HCT116 (cell line): ENCODE measurements at regions not wholly inside any gene's neighbourhood (a gene's known extent, or its start where the extent isn't known, plus 50 kb on each side); places are given as distances from the start of the nearest gene placed in this dataset.

Source experiments
- ATAC-seq: fragments of 200-7000 bp; cut with Tn5 transposase; 2 replicates; pipeline ENCODE4 v1.9.1; 2020; ENCODE audit warnings: mild to moderate bottlenecking, moderate library complexity
- BruUV-seq: library from RNA; stranded (reverse); fragments of 400-500 nt; replicated peaks from 2 replicates; lab custom pipeline; 2021; lab: Mats Ljungman, UMichigan
- CTCF ChIA-PET: fragments of 300-600 bp; sonication (Branson Sonifier 250); formaldehyde crosslinking; loops from one replicate; lab custom pipeline; 2021; ENCODE audit warnings: antibody characterized with exemption; lab: Charles Lee
- POLR2A ChIA-PET: fragments of 300-600, 350-600 bp; sonication (Branson Sonifier 250); formaldehyde crosslinking; loops from one replicate; lab custom pipeline; 2021; ENCODE audit warnings: antibody characterized with exemption; lab: Charles Lee
- RAD21 ChIA-PET, 2 experiments: fragments of 300-600 bp; sonication (Branson Sonifier 250); formaldehyde crosslinking; loops; one replicate each; lab custom pipeline; 2023; ENCODE audit warnings: low total read pairs in 2 of 2; ENCODE audit not compliant: uncharacterized antibody in 2 of 2, unreplicated experiment in 2 of 2, low non-redundant PET in 1 of 2; lab: Charles Lee
- DNase-seq: peaks from one replicate; pipeline ENCODE4 v3.0.0-alpha.2; 2010; ENCODE audit warnings: low read depth, low spot score
- H2AFZ ChIP-seq: fragments of 200-600 bp; shearing (Covaris generic), sonication (generic); 2 replicates; pipeline ENCODE4 v1.6.1; 2017; ENCODE audit warnings: low read depth, mixed run types, mixed read lengths, antibody characterized with exemption, low read length; ENCODE audit not compliant: poor library complexity, severe bottlenecking
- H3K27ac ChIP-seq: 2 replicates; pipeline ENCODE4 v1.5.1; 2012; ENCODE audit warnings: low read depth, low read length
- H3K27me3 ChIP-seq: fragments of 200-600 bp; sonication (generic); 2 replicates; pipeline ENCODE4 v1.6.1; 2016; ENCODE audit warnings: mixed run types, low read length, mixed read lengths; ENCODE audit not compliant: insufficient read depth
- H3K36me3 ChIP-seq, 2 experiments: fragments of 200-500 bp in 1 of 2; fragments of 200-600 bp in 1 of 2; sonication (Bioruptor generic) in 1 of 2; sonication (generic) in 1 of 2; 2 replicates each; pipeline versions ENCODE4 v1.5.1 to v1.6.1; 2014 to 2016; ENCODE audit warnings: low read length in 2 of 2, inconsistent platforms in 1 of 2, mixed read lengths in 1 of 2, mixed run types in 1 of 2; ENCODE audit not compliant: insufficient read depth in 2 of 2, control insufficient read depth in 1 of 2
- H3K4me1 ChIP-seq, 2 experiments: fragments of 200-600 bp in 1 of 2; sonication (generic) in 1 of 2; 2 replicates each; pipeline versions ENCODE4 v1.5.1 to v1.6.1; 2012 to 2017; ENCODE audit warnings: low read length in 2 of 2, inconsistent platforms in 1 of 2, mild to moderate bottlenecking in 1 of 2, mixed read lengths in 1 of 2, mixed run types in 1 of 2, moderate library complexity in 1 of 2; ENCODE audit not compliant: insufficient read depth in 2 of 2, control insufficient read depth in 1 of 2
- H3K4me2 ChIP-seq: fragments of 200-600 bp; sonication (generic); 2 replicates; pipeline ENCODE4 v1.6.1; 2017; ENCODE audit warnings: mixed run types, low read length, mixed read lengths
- H3K4me3 ChIP-seq, 2 experiments: fragments of 200-600 bp in 1 of 2; sonication (generic) in 1 of 2; replicated peaks in 1 of 2; 2 replicates each; pipeline ENCODE4 v1.5.1; 2011 to 2016; ENCODE audit warnings: low read length in 2 of 2, control low read depth in 1 of 2, low read depth in 1 of 2, mild to moderate bottlenecking in 1 of 2, mixed read lengths in 1 of 2, mixed run types in 1 of 2
- H3K79me2 ChIP-seq: fragments of 200-600 bp; sonication (generic); 2 replicates; pipeline ENCODE4 v1.6.1; 2017; ENCODE audit warnings: mild to moderate bottlenecking, mixed run types, low read length, moderate library complexity, mixed read lengths; ENCODE audit not compliant: insufficient read depth
- H3K9ac ChIP-seq: fragments of 200-600 bp; sonication (generic); 2 replicates; pipeline ENCODE4 v1.6.1; 2016; ENCODE audit warnings: low read length, mixed read lengths
- H3K9me2 ChIP-seq: fragments of 200-600 bp; sonication (generic), shearing (Covaris generic); 2 replicates; pipeline ENCODE4 v1.6.1; 2017; ENCODE audit warnings: mixed run types, mild to moderate bottlenecking, moderate library complexity; ENCODE audit not compliant: insufficient read depth
- H3K9me3 ChIP-seq, 2 experiments: fragments of 200-500 bp in 1 of 2; fragments of 200-600 bp in 1 of 2; sonication (Bioruptor generic) in 1 of 2; sonication (generic) in 1 of 2; 2 replicates each; pipeline ENCODE4 v1.6.1; 2014 to 2017; ENCODE audit warnings: low read length in 2 of 2, mixed read lengths in 2 of 2, inconsistent platforms in 1 of 2, low read depth in 1 of 2, mild to moderate bottlenecking in 1 of 2, mixed run types in 1 of 2, moderate library complexity in 1 of 2; ENCODE audit not compliant: control insufficient read depth in 1 of 2, insufficient read depth in 1 of 2
- H4K20me1 ChIP-seq: fragments of 200-600 bp; sonication (generic), shearing (Covaris generic); 2 replicates; pipeline ENCODE4 v1.6.1; 2017; ENCODE audit warnings: mixed run types, mild to moderate bottlenecking, moderate library complexity; ENCODE audit not compliant: insufficient read depth
- CBX3 ChIP-seq: IDR thresholded peaks from 2 replicates; pipeline ENCODE4 v1.6.1; 2012; ENCODE audit warnings: low read depth
- EGR1 ChIP-seq: IDR thresholded peaks from 2 replicates; pipeline ENCODE4 v1.6.1; 2012; ENCODE audit warnings: low read depth
- ELF1 ChIP-seq: IDR thresholded peaks from 2 replicates; pipeline ENCODE4 v1.6.1; 2012; ENCODE audit warnings: low read depth, borderline replicate concordance
- FOSL1 ChIP-seq: IDR thresholded peaks from 2 replicates; pipeline ENCODE4 v1.6.1; 2012; ENCODE audit warnings: low read depth
- JUND ChIP-seq: IDR thresholded peaks from 2 replicates; pipeline ENCODE4 v1.6.1; 2012
- POLR2A ChIP-seq: IDR thresholded peaks from 2 replicates; pipeline ENCODE4 v1.7.0; 2011; ENCODE audit warnings: borderline replicate concordance; ENCODE audit not compliant: insufficient read depth, insufficient read length; ENCODE audit errors: extremely low read depth
- POLR2AphosphoS5 ChIP-seq: IDR thresholded peaks from 2 replicates; pipeline ENCODE4 v1.6.1; 2011; ENCODE audit warnings: mild to moderate bottlenecking, low read depth, low read length, moderate library complexity
- RAD21 ChIP-seq: IDR thresholded peaks from 2 replicates; pipeline ENCODE4 v1.6.1; 2012; ENCODE audit warnings: low read depth, mild to moderate bottlenecking
- SIN3A ChIP-seq: IDR thresholded peaks from 2 replicates; pipeline ENCODE4 v1.6.1; 2012; ENCODE audit warnings: low read depth
- SP1 ChIP-seq: IDR thresholded peaks from 2 replicates; pipeline ENCODE4 v1.6.1; 2012; ENCODE audit warnings: low read depth
- SRF ChIP-seq: IDR thresholded peaks from 2 replicates; pipeline ENCODE4 v1.6.1; 2012; ENCODE audit warnings: low read depth
- TCF7L2 ChIP-seq: IDR thresholded peaks from 2 replicates; pipeline ENCODE4 v1.7.0; 2011; ENCODE audit warnings: borderline replicate concordance, inconsistent platforms; ENCODE audit not compliant: insufficient read depth, insufficient read length; ENCODE audit errors: extremely low read depth
- YY1 ChIP-seq: IDR thresholded peaks from 2 replicates; pipeline ENCODE4 v1.6.1; 2011; ENCODE audit warnings: low read length, low read depth, moderate library complexity, mild to moderate bottlenecking; ENCODE audit not compliant: insufficient replicate concordance; ENCODE audit errors: extremely low read depth
- ZFX ChIP-seq: fragments of 450-650 bp; IDR thresholded peaks from 2 replicates; pipeline ENCODE4 v1.6.1; 2017
- ZNF274 ChIP-seq: fragments of 200-500 bp; sonication (Bioruptor generic); IDR thresholded peaks from 2 replicates; pipeline ENCODE4 v1.6.1; 2014; ENCODE audit warnings: mild to moderate bottlenecking, low read depth, low read length, inconsistent platforms
- intact Hi-C: fragments of 100-400 bp; cut with micrococcal nuclease; formaldehyde crosslinking; loops from 2 replicates; pipeline ENCODE4 v1.10.0; 2022
- TF ChIP-seq, protein P1 (sequence below): IDR thresholded peaks from 2 replicates; pipeline ENCODE4 v1.6.1; 2012
- TF ChIP-seq, protein P2 (sequence below): IDR thresholded peaks from 2 replicates; pipeline ENCODE4 v1.6.1; 2012
- TF ChIP-seq, protein P3 (sequence below): IDR thresholded peaks from 2 replicates; pipeline ENCODE4 v1.6.1; 2012; ENCODE audit warnings: low read depth

DNA sequence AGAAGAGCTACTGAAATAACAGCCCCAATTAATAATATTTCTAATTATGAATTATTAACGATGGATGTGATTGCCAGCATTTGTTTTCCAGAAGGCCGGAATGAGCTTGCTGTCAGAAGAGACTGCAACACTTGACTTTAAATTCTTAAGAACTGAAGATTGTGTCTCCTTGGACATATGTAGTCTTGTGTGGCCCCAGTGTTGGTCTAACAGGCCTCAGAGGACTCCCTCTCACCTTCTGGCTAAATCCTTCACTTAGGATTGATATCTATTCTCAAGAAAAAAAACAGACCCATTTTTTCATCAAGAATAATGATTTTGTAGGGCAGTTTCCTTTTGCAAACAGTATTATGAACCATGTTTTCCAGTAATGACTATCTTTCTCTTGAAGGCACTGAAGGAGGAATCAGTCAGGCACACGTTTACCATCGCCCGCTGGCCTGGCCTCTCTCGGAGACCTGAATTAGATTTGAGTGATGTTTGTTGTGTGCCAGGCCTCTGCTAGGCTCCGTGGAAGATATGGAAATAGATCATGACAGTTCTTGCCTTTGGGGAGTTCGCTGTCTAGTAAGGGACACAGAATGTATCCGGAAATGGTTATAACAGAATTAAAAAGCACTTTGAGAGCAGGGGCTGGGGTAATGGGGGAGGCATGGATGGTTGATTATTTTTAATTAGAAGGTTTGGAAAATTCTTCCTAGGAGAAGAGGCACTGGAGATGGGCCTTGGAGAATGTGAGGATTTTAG lies 258.0 kb downstream of the MYCN start:
- Histone ChIP-seq H3K9me2 (no peaks in the 10 kb centered on the region), H3K27me3 (no peaks in the 10 kb centered on the region), H3K4me2 (no peak overlapping the region), H3K4me1 (peaks cover 4 to 12% of the 10 kb centered on the region in 2 experiments; a peak in 2 of 4 replicates), H3K27ac (no peak overlapping the region), H3K9ac (no peak overlapping the region), H3K36me3 (no peaks in the 10 kb centered on the region), H3K4me3 (no peak overlapping the region), H3K79me2 (no peaks in the 10 kb centered on the region), H4K20me1 (no peaks in the 10 kb centered on the region), H3K9me3 (no peaks in the 10 kb centered on the region), H2AFZ (no peak overlapping the region)
- ATAC-seq, result no peak
- TF ChIP-seq EGR1 (no peak), FOSL1 (no peak), POLR2AphosphoS5 (no peak)
- intact Hi-C loops, result no loop called here
- ChIA-PET CTCF (no interaction called here), POLR2A (no interaction called here), RAD21 (no interaction called here)
- BruUV-seq, result no TSS peak
- no peak for DNase-seq

DNA sequence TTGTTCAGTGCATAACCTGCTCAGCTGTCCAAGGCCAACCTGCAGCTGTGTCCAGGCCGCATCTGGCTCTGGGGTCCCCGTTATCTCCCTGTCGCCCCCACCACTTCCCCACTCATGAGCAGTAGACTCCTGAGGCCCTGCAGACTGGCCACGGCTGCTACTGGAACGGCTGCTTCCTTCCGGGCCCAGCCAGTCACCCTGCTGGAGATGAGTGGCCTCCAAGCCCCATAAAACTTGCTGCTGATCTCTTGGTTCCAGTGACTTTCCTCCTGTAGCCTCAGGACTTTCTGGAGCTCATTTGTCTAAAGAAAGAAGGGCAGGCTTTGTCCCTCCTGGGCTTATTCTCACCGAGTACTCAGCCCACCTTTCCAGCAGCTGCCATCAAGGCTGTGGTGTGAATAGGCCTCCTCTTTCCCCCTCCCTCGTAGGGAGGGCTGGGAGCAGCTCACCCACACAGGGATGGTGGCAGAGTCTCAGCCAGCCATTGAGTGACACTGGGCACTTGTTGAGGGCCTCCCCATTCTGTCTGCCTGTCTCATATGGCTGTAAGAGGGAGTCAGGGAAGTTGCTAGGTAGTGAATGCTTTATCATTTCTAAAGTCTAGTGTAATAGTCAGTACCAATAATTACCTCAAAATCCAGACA lies 257.3 kb downstream of the MYCN start:
- peak overlapping the region; percentile 31; the same call in 1 of the 2 replicates for H3K4me2 ChIP-seq
- RAD21 ChIA-PET, result no interaction called here
- no peak overlapping the region for H3K27ac ChIP-seq
- H3K4me3 ChIP-seq, result no peak overlapping the region
- H3K9ac ChIP-seq, result no peak overlapping the region
- H2AFZ ChIP-seq, result no peak overlapping the region
- peaks cover 4 to 12% of the 10 kb centered on the region in 2 experiments; a peak in 2 of 4 replicates for H3K4me1 ChIP-seq
- no TSS peak for BruUV-seq
- intact Hi-C loops, result no loop called here
- no peaks in the 10 kb centered on the region for H3K9me2 ChIP-seq
- POLR2A ChIA-PET, result no interaction called here
- no peaks in the 10 kb centered on the region for H3K9me3 ChIP-seq
- no peak for DNase-seq
- no peak for TF ChIP-seq SP1
- TF ChIP-seq RAD21, result no peak
- TF ChIP-seq ZNF274, result no peak
- TF ChIP-seq POLR2AphosphoS5, result no peak
- TF ChIP-seq, protein P1, sequence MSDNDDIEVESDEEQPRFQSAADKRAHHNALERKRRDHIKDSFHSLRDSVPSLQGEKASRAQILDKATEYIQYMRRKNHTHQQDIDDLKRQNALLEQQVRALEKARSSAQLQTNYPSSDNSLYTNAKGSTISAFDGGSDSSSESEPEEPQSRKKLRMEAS, result no peak
- TF ChIP-seq, protein P2, sequence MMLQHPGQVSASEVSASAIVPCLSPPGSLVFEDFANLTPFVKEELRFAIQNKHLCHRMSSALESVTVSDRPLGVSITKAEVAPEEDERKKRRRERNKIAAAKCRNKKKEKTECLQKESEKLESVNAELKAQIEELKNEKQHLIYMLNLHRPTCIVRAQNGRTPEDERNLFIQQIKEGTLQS, result no peak
- no peak for TF ChIP-seq ZFX
- no peak for TF ChIP-seq CBX3
- no peak for TF ChIP-seq POLR2A
- TF ChIP-seq SRF, result no peak
- no peak for TF ChIP-seq FOSL1
- TF ChIP-seq YY1, result no peak
- no peak for TF ChIP-seq JUND
- TF ChIP-seq ELF1, result no peak
- no peak for TF ChIP-seq EGR1
- TF ChIP-seq TCF7L2, result no peak
- no peak for TF ChIP-seq SIN3A
- TF ChIP-seq, protein P3, sequence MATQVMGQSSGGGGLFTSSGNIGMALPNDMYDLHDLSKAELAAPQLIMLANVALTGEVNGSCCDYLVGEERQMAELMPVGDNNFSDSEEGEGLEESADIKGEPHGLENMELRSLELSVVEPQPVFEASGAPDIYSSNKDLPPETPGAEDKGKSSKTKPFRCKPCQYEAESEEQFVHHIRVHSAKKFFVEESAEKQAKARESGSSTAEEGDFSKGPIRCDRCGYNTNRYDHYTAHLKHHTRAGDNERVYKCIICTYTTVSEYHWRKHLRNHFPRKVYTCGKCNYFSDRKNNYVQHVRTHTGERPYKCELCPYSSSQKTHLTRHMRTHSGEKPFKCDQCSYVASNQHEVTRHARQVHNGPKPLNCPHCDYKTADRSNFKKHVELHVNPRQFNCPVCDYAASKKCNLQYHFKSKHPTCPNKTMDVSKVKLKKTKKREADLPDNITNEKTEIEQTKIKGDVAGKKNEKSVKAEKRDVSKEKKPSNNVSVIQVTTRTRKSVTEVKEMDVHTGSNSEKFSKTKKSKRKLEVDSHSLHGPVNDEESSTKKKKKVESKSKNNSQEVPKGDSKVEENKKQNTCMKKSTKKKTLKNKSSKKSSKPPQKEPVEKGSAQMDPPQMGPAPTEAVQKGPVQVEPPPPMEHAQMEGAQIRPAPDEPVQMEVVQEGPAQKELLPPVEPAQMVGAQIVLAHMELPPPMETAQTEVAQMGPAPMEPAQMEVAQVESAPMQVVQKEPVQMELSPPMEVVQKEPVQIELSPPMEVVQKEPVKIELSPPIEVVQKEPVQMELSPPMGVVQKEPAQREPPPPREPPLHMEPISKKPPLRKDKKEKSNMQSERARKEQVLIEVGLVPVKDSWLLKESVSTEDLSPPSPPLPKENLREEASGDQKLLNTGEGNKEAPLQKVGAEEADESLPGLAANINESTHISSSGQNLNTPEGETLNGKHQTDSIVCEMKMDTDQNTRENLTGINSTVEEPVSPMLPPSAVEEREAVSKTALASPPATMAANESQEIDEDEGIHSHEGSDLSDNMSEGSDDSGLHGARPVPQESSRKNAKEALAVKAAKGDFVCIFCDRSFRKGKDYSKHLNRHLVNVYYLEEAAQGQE, result no peak
- H3K79me2 ChIP-seq, result no peaks in the 10 kb centered on the region
- H3K27me3 ChIP-seq, result no peaks in the 10 kb centered on the region
- H4K20me1 ChIP-seq, result no peaks in the 10 kb centered on the region
- CTCF ChIA-PET, result no interaction called here
- H3K36me3 ChIP-seq, result no peaks in the 10 kb centered on the region
- ATAC-seq, result no peak
